GM12891 (cell line): ENCODE measurements at regions not wholly inside any gene's neighbourhood (a gene's known extent, or its start where the extent isn't known, plus 50 kb on each side); places are given as distances from the start of the nearest gene placed in this dataset.

Experiments used
- PAX5 ChIP-seq: IDR thresholded peaks from 2 replicates; pipeline ENCODE4 v1.6.1; 2011; ENCODE audit warnings: low read length, moderate library complexity, mild to moderate bottlenecking; ENCODE audit not compliant: insufficient read depth, severe bottlenecking
- POLR2A ChIP-seq: IDR thresholded peaks from 2 replicates; pipeline ENCODE4 v1.6.1; 2011; ENCODE audit warnings: low read depth, low read length, control low read depth
- POLR2AphosphoS5 ChIP-seq: IDR thresholded peaks from 2 replicates; pipeline ENCODE4 v1.6.1; 2011; ENCODE audit warnings: low read depth, low read length, control low read depth
- POU2F2 ChIP-seq: IDR thresholded peaks from 2 replicates; pipeline ENCODE4 v1.6.1; 2011; ENCODE audit warnings: low read depth, mild to moderate bottlenecking, control low read depth, low read length, moderate library complexity
- SPI1 ChIP-seq: IDR thresholded peaks from 2 replicates; pipeline ENCODE4 v1.6.1; 2011; ENCODE audit warnings: low read depth, low read length, control low read depth
- TAF1 ChIP-seq: IDR thresholded peaks from 2 replicates; pipeline ENCODE4 v1.6.1; 2011; ENCODE audit warnings: low read depth, low read length, control low read depth

GRCh38 chr14:48575772-48576171, 900.4 kb upstream of the MDGA2 start:
- no peak for TF ChIP-seq POLR2A
- no peak for TF ChIP-seq POLR2AphosphoS5
- TF ChIP-seq TAF1: no peak
- no peak for TF ChIP-seq SPI1
- TF ChIP-seq PAX5: no peak
- TF ChIP-seq POU2F2: no peak
